GM23338 (cell line): ENCODE measurements at regions not wholly inside any gene's neighbourhood (a gene's known extent, or its start where the extent isn't known, plus 50 kb on each side); places are given as distances from the start of the nearest gene placed in this dataset.

Experiments used
- ATAC-seq: fragments of 200-7000 bp; cut with Tn5 transposase; 3 replicates; pipeline ENCODE4 v1.9.1; 2020
- DNase-seq: peaks from one replicate; pipeline ENCODE4 v3.0.0-alpha.2; 2015; ENCODE audit warnings: low spot score
- H2AFZ ChIP-seq: fragments of 200-600 bp; sonication (generic); 2 replicates; pipeline ENCODE4 v1.8.0; 2016; ENCODE audit warnings: antibody characterized with exemption, mild to moderate bottlenecking, moderate library complexity
- H3F3A ChIP-seq: fragments of 200-600 bp; sonication (generic); replicated peaks from 2 replicates; pipeline ENCODE4 v1.8.0; 2017; ENCODE audit warnings: antibody characterized with exemption, mixed run types, low read depth
- H3K27ac ChIP-seq: fragments of 200-600 bp; sonication (generic); 2 replicates; pipeline ENCODE4 v1.6.1; 2016; ENCODE audit warnings: low read depth
- H3K27me3 ChIP-seq: fragments of 200-600 bp; sonication (generic); 2 replicates; pipeline ENCODE4 v1.8.0; 2016; ENCODE audit warnings: mild to moderate bottlenecking, mixed run types, moderate library complexity; ENCODE audit not compliant: insufficient read depth
- H3K36me3 ChIP-seq: fragments of 200-600 bp; sonication (generic); 2 replicates; pipeline ENCODE4 v1.8.0; 2016; ENCODE audit warnings: mild to moderate bottlenecking; ENCODE audit not compliant: insufficient read depth
- H3K4me1 ChIP-seq: fragments of 200-600 bp; sonication (generic); 2 replicates; pipeline ENCODE4 v1.8.0; 2016; ENCODE audit warnings: mild to moderate bottlenecking, moderate library complexity; ENCODE audit not compliant: insufficient read depth
- H3K4me2 ChIP-seq: fragments of 200-600 bp; sonication (generic); 2 replicates; pipeline ENCODE4 v1.7.1; 2017; ENCODE audit warnings: mixed run types
- H3K4me3 ChIP-seq: fragments of 200-600 bp; sonication (generic); 2 replicates; pipeline ENCODE4 v1.6.1; 2016; ENCODE audit warnings: mixed run types
- H3K79me2 ChIP-seq: fragments of 200-600 bp; sonication (generic); replicated peaks from 2 replicates; pipeline ENCODE4 v1.8.0; 2017; ENCODE audit warnings: mild to moderate bottlenecking; ENCODE audit not compliant: insufficient read depth
- H3K9me2 ChIP-seq: fragments of 200-600 bp; sonication (generic); 2 replicates; pipeline ENCODE4 v1.8.0; 2017; ENCODE audit not compliant: insufficient read depth
- H4K20me1 ChIP-seq: fragments of 200-600 bp; sonication (generic); replicated peaks from 2 replicates; pipeline ENCODE4 v1.8.0; 2017; ENCODE audit warnings: mild to moderate bottlenecking; ENCODE audit not compliant: insufficient read depth
- H3K27ac Mint-ChIP-seq: 2 replicates; pipeline ENCODE4 v1.8.0; 2020; ENCODE audit warnings: inconsistent platforms, mild to moderate bottlenecking, moderate library complexity, mixed read lengths
- H3K27me3 Mint-ChIP-seq: 3 replicates; pipeline ENCODE4 v1.8.0; 2022; ENCODE audit warnings: low read depth, mild to moderate bottlenecking, moderate library complexity, mixed read lengths, inconsistent platforms; ENCODE audit not compliant: insufficient read depth, poor library complexity
- H3K36me3 Mint-ChIP-seq: 3 replicates; pipeline ENCODE4 v1.8.0; 2021; ENCODE audit warnings: low read depth, mild to moderate bottlenecking, inconsistent platforms, moderate library complexity, mixed read lengths
- H3K4me1 Mint-ChIP-seq: 3 replicates; pipeline ENCODE4 v1.8.0; 2020; ENCODE audit warnings: mild to moderate bottlenecking, inconsistent platforms, mixed read lengths
- H3K4me3 Mint-ChIP-seq: 3 replicates; pipeline ENCODE4 v1.8.0; 2021; ENCODE audit warnings: moderate library complexity, mild to moderate bottlenecking, inconsistent platforms, mixed read lengths
- H3K9me3 Mint-ChIP-seq: 3 replicates; pipeline ENCODE4 v1.8.0; 2020; ENCODE audit warnings: moderate library complexity, mild to moderate bottlenecking, inconsistent platforms, mixed read lengths
- CTCF ChIP-seq, 2 experiments: fragments of 200-600 bp in 1 of 2; sonication (generic) in 1 of 2; conservative IDR thresholded peaks; 2 replicates each; pipeline versions ENCODE4 v1.5.1 to v1.6.1; 2016 to 2017; ENCODE audit warnings: antibody characterized with exemption in 2 of 2, low read depth in 2 of 2, mild to moderate bottlenecking in 2 of 2, moderate library complexity in 1 of 2
- EZH2 ChIP-seq: fragments of 200-600 bp; sonication (generic); IDR thresholded peaks from one replicate; pipeline ENCODE4 v1.8.0; 2017; ENCODE audit warnings: antibody characterized with exemption, mild to moderate bottlenecking, low read depth; ENCODE audit not compliant: unreplicated experiment
- EZH2phosphoT487 ChIP-seq: fragments of 200-600 bp; sonication (generic); IDR thresholded peaks from one replicate; pipeline ENCODE4 v1.8.1; 2018; ENCODE audit warnings: antibody characterized with exemption; ENCODE audit not compliant: unreplicated experiment
- NANOG ChIP-seq: IDR thresholded peaks from 2 replicates; pipeline ENCODE4 v1.6.1; 2016; ENCODE audit warnings: antibody characterized with exemption, borderline replicate concordance
- POLR2AphosphoS5 ChIP-seq: IDR thresholded peaks from 2 replicates; pipeline ENCODE4 v1.6.1; 2016; ENCODE audit warnings: antibody characterized with exemption, low read depth
- ZNF114 ChIP-seq: fragments of 250-450 bp; sonication (Bioruptor Pico); IDR thresholded peaks from 2 replicates; pipeline ENCODE4 v1.5.0; 2020; ENCODE audit warnings: mild to moderate bottlenecking, moderate library complexity

GRCh38 chr2:116057538-116057937 lies 1615.1 kb downstream of the DPP10 start:
- Mint-ChIP-seq H3K27me3 (no peaks in the 10 kb centered on the region), H3K36me3 (peaks cover 9% of the 10 kb centered on the region; the same call in 2 of the 3 replicates), H3K4me3 (no peak overlapping the region), H3K4me1 (peaks cover 2% of the 10 kb centered on the region; the same call in 1 of the 3 replicates), H3K9me3 (peaks cover 10% of the 10 kb centered on the region; the same call in 2 of the 3 replicates), H3K27ac (no peak overlapping the region)
- Histone ChIP-seq H3K27me3 (no peaks in the 10 kb centered on the region), H4K20me1 (no peaks in the 10 kb centered on the region), H3K4me3 (no peak overlapping the region), H3K4me2 (no peak overlapping the region), H3K27ac (no peak overlapping the region), H3F3A (no peaks in the 10 kb centered on the region), H3K9me2 (no peaks in the 10 kb centered on the region), H3K36me3 (no peaks in the 10 kb centered on the region), H3K79me2 (no peaks in the 10 kb centered on the region), H2AFZ (peak overlapping the region; percentile 74; the same call in 1 of the 2 replicates), H3K4me1 (no peaks in the 10 kb centered on the region)
- peak; percentile 54 for DNase-seq
- peak; percentile 79 for ATAC-seq
- TF ChIP-seq POLR2AphosphoS5 (no peak), CTCF (conservative IDR thresholded peaks at IDR 0.05; ENCODE audit: low read depth in 2 of 2) (peak; percentile 49 to 52)

GRCh38 chr2:116061023-116061422 lies 1618.6 kb downstream of the DPP10 start:
- Mint-ChIP-seq H3K27me3 (no peaks in the 10 kb centered on the region), H3K27ac (no peak overlapping the region), H3K4me1 (peaks cover 2% of the 10 kb centered on the region; the same call in 2 of the 3 replicates), H3K36me3 (no peaks in the 10 kb centered on the region), H3K4me3 (no peak overlapping the region), H3K9me3 (no peaks in the 10 kb centered on the region)
- H3F3A ChIP-seq = no peaks in the 10 kb centered on the region
- no peak overlapping the region for H3K4me3 ChIP-seq
- H3K27ac ChIP-seq = no peak overlapping the region
- H3K79me2 ChIP-seq = no peaks in the 10 kb centered on the region
- no peaks in the 10 kb centered on the region for H3K36me3 ChIP-seq
- H3K4me1 ChIP-seq = no peaks in the 10 kb centered on the region
- no peak overlapping the region for H3K4me2 ChIP-seq
- H3K9me2 ChIP-seq = no peaks in the 10 kb centered on the region
- ATAC-seq (no peak), DNase-seq (no peak)
- TF ChIP-seq EZH2phosphoT487 (no peak), ZNF114 (CRISPR knock-in tag) (no peak), EZH2 (no peak)
- no peak overlapping the region for H2AFZ ChIP-seq
- H3K27me3 ChIP-seq = no peaks in the 10 kb centered on the region
- H4K20me1 ChIP-seq = no peaks in the 10 kb centered on the region

GRCh38 chr2:116073731-116074130 lies 1631.3 kb downstream of the DPP10 start:
- no peak for ATAC-seq
- Histone ChIP-seq H3K4me1 (no peaks in the 10 kb centered on the region), H3K9me2 (no peaks in the 10 kb centered on the region), H3F3A (no peaks in the 10 kb centered on the region), H3K36me3 (no peaks in the 10 kb centered on the region), H3K4me3 (no peak overlapping the region), H3K4me2 (no peak overlapping the region), H2AFZ (no peak overlapping the region), H3K79me2 (no peaks in the 10 kb centered on the region), H3K27ac (no peak overlapping the region), H4K20me1 (no peaks in the 10 kb centered on the region), H3K27me3 (no peaks in the 10 kb centered on the region)
- H3K27ac Mint-ChIP-seq = no peak overlapping the region
- no peaks in the 10 kb centered on the region for H3K4me1 Mint-ChIP-seq
- DNase-seq = no peak
- no peaks in the 10 kb centered on the region for H3K27me3 Mint-ChIP-seq
- no peak overlapping the region for H3K4me3 Mint-ChIP-seq
- no peak for TF ChIP-seq NANOG
- H3K36me3 Mint-ChIP-seq = no peaks in the 10 kb centered on the region
- H3K9me3 Mint-ChIP-seq = peaks cover 6% of the 10 kb centered on the region; the same call in 2 of the 3 replicates
